MM.1S (cell line): ENCODE measurements at regions not wholly inside any gene's neighbourhood (a gene's known extent, or its start where the extent isn't known, plus 50 kb on each side); places are given as distances from the start of the nearest gene placed in this dataset.
"Not testable (repeated sequence)": the region's sequence is repeated elsewhere in the genome, so short reads cannot be mapped to it uniquely, and the experiment has no call there.

ENCODE experiments used
- DNase-seq: peaks from one replicate; pipeline ENCODE4 v3.0.0-alpha.2; 2015
- H2AFZ ChIP-seq: fragments of 300-600 bp; sonication (generic); 2 replicates; pipeline ENCODE4 v1.6.0; 2016; ENCODE audit warnings: antibody characterized with exemption, low read length
- H3F3A ChIP-seq: fragments of 300-600 bp; sonication (generic); 2 replicates; pipeline ENCODE4 v1.6.1; 2016; ENCODE audit warnings: mild to moderate bottlenecking, antibody characterized with exemption, low read length, moderate library complexity, mixed read lengths; ENCODE audit not compliant: insufficient read depth
- H3K27ac ChIP-seq: fragments of 300-600 bp; sonication (generic); 2 replicates; pipeline ENCODE4 v1.5.1; 2016; ENCODE audit warnings: mild to moderate bottlenecking, low read length
- H3K27me3 ChIP-seq: fragments of 300-600 bp; sonication (generic); replicated peaks from 2 replicates; pipeline ENCODE4 v1.6.0; 2016; ENCODE audit warnings: low read length; ENCODE audit not compliant: insufficient read depth
- H3K36me3 ChIP-seq: fragments of 300-600 bp; sonication (generic); replicated peaks from 2 replicates; pipeline ENCODE4 v1.6.1; 2016; ENCODE audit warnings: mild to moderate bottlenecking, low read length, mixed read lengths; ENCODE audit not compliant: insufficient read depth
- H3K4me1 ChIP-seq: fragments of 300-600 bp; sonication (generic); 2 replicates; pipeline ENCODE4 v1.6.1; 2016; ENCODE audit warnings: low read length, mixed read lengths
- H3K4me2 ChIP-seq: fragments of 300-600 bp; sonication (generic); 2 replicates; pipeline ENCODE4 v1.6.0; 2016; ENCODE audit warnings: low read depth, low read length
- H3K4me3 ChIP-seq: fragments of 300-600 bp; sonication (generic); 2 replicates; pipeline ENCODE4 v1.5.1; 2016; ENCODE audit warnings: low read length, mixed read lengths
- H3K79me2 ChIP-seq: fragments of 300-600 bp; sonication (generic); 2 replicates; pipeline ENCODE4 v1.6.1; 2016; ENCODE audit warnings: mixed run types, low read length, mixed read lengths
- H3K9ac ChIP-seq: fragments of 300-600 bp; sonication (generic); 2 replicates; pipeline ENCODE4 v1.6.1; 2016; ENCODE audit warnings: low read length, mixed read lengths
- H3K9me2 ChIP-seq: fragments of 300-600 bp; sonication (generic); replicated peaks from 2 replicates; pipeline ENCODE4 v1.6.1; 2016; ENCODE audit warnings: mild to moderate bottlenecking, low read length, mixed read lengths; ENCODE audit not compliant: insufficient read depth
- H3K9me3 ChIP-seq: fragments of 300-600 bp; sonication (generic); replicated peaks from 2 replicates; pipeline ENCODE4 v1.6.1; 2016; ENCODE audit warnings: mild to moderate bottlenecking, low read length, mixed read lengths; ENCODE audit not compliant: insufficient read depth
- H4K20me1 ChIP-seq: fragments of 300-600 bp; sonication (generic); 2 replicates; pipeline ENCODE4 v1.6.1; 2016; ENCODE audit warnings: mild to moderate bottlenecking, low read length, moderate library complexity, mixed read lengths; ENCODE audit not compliant: insufficient read depth
- TF ChIP-seq, protein P1 (sequence below): fragments of 300-600 bp; sonication (generic); IDR thresholded peaks from 2 replicates; pipeline ENCODE4 v1.5.1; 2016; ENCODE audit warnings: antibody characterized with exemption, low read length, mixed read lengths

DNA sequence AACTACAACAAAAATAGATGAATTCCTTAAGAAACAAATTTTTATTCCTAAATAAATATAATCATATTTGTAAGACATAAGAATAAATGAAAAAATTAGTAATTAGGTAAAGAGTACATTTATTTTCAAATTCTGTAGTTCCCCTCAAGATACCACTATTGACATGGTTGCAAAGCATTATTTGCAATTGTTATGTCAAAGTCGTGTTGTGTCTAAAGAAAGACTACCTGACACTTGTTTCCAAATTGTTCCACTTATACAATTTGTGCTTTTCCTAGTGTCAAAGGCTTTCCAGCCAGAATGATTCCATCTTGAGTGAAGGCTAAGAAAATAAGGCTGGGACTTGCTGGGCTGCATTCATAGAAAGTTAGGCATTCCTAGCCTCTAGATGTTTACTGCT, 278.4 kb downstream of the SPATA31A6 start:
- not testable (repeated sequence) for H3K79me2 ChIP-seq, H3K27me3 ChIP-seq, H4K20me1 ChIP-seq, H3K9me3 ChIP-seq, H2AFZ ChIP-seq, H3F3A ChIP-seq, H3K36me3 ChIP-seq, H3K4me2 ChIP-seq, DNase-seq, H3K4me3 ChIP-seq, H3K9ac ChIP-seq, H3K9me2 ChIP-seq, H3K4me1 ChIP-seq, H3K27ac ChIP-seq

DNA sequence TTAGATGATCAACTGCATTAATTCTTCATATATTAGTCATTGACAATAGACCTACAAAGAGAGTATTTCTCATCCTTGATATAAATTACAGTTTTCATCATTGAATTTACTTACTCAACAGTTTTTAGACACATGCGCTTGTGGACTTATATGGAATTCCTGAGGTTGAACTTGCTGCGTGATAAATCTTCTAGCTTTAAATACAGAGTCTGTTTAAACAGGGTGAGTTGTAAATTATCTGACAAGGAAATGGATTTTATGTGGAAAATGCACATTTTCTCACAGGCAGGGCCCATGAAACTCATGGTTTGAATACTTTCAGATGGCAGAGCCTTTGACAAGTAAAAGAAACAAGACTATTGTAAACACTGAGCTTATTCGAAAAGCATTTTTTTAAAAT, 280.5 kb downstream of the SPATA31A6 start:
- H3F3A ChIP-seq, DNase-seq, H3K4me1 ChIP-seq, H3K4me2 ChIP-seq, H2AFZ ChIP-seq, H3K9ac ChIP-seq, H3K9me2 ChIP-seq, H3K4me3 ChIP-seq, H4K20me1 ChIP-seq, H3K9me3 ChIP-seq, H3K36me3 ChIP-seq, H3K27me3 ChIP-seq, H3K27ac ChIP-seq, H3K79me2 ChIP-seq: not testable (repeated sequence)

DNA sequence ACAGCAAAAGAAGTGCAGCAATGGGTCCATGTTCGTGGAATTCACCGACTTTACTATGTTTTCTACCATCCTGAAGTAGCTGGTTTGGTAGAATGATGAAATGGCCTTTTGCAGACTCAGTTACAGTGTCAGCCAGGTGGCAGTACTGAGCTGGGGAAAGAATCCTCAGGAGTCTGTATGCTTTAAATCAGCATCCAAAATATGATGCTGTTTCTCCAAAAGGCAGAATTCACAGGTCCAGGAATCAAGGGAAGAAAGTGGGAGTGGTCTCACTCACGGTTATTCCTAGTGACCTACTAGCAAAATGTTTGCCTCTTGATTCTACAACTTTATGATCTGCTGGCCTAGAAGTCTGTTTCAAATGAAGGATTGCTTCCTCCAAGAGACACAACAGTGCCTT, 287.1 kb downstream of the SPATA31A6 start:
- H3K27me3 ChIP-seq, H3K36me3 ChIP-seq, H3K79me2 ChIP-seq, H3K27ac ChIP-seq, H3K9me2 ChIP-seq, H3K4me2 ChIP-seq, H3K4me3 ChIP-seq, H3K9ac ChIP-seq, H4K20me1 ChIP-seq, H3K9me3 ChIP-seq, H3K4me1 ChIP-seq, H2AFZ ChIP-seq, H3F3A ChIP-seq: not testable (repeated sequence)
- TF ChIP-seq, protein P1, sequence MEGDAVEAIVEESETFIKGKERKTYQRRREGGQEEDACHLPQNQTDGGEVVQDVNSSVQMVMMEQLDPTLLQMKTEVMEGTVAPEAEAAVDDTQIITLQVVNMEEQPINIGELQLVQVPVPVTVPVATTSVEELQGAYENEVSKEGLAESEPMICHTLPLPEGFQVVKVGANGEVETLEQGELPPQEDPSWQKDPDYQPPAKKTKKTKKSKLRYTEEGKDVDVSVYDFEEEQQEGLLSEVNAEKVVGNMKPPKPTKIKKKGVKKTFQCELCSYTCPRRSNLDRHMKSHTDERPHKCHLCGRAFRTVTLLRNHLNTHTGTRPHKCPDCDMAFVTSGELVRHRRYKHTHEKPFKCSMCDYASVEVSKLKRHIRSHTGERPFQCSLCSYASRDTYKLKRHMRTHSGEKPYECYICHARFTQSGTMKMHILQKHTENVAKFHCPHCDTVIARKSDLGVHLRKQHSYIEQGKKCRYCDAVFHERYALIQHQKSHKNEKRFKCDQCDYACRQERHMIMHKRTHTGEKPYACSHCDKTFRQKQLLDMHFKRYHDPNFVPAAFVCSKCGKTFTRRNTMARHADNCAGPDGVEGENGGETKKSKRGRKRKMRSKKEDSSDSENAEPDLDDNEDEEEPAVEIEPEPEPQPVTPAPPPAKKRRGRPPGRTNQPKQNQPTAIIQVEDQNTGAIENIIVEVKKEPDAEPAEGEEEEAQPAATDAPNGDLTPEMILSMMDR: peak; percentile 45
- DNase-seq: peak; percentile 9

DNA sequence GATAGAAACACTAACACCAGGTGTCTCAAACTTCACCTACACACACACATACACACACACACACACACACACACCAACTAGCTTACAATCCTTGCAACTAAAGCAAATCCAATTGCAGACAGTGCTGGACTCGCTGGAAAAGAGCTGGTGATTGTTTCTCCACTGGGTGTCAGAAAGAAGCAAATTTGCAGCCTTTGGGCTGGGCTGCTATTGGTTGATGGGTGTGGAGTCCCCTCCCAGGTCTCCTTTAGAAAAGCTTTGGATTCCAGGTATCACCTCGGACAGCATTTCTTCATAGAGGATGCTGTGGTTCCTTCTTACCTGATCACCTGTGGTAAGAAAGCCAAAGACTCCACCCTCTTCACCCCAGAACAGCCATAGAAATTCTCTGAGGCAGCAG, 307.5 kb downstream of the SPATA31A6 start:
- not testable (repeated sequence) for H3F3A ChIP-seq, H3K9me3 ChIP-seq, H3K27ac ChIP-seq, H3K9me2 ChIP-seq, H2AFZ ChIP-seq, H3K4me2 ChIP-seq, H3K36me3 ChIP-seq, H3K4me1 ChIP-seq, H3K4me3 ChIP-seq, DNase-seq, H3K9ac ChIP-seq, H4K20me1 ChIP-seq, H3K27me3 ChIP-seq, H3K79me2 ChIP-seq

DNA sequence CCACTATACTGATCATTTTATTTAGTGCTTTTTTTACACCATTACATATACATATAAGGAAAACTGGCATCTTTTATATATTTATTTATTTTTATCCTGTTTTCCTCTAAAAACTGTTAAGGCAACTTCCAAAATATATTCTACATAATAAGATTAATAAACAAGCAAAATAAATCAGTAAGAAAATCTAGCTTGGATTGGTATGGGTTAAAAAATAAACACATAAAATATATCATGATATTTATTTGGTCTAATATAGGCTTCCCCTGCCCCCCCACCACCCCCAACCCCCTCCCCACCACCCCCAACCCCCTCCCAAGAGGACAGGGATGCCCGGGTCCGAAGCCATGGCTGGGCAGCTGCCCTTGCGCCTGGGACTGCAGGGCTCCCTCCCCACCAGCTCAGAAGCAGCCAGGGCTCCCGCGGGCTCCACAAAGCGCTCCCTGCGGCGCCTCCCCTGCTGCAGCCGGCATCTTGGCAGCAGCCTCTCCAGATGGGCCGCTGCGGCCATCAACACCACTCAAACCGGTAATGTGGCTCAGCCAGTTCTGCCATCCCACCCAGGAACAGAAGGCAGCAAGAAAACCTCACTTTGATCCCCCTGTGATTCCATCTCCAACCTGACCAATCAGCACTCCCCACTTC, 319.3 kb downstream of the SPATA31A6 start:
- H2AFZ ChIP-seq, H4K20me1 ChIP-seq, H3F3A ChIP-seq, H3K4me3 ChIP-seq, H3K79me2 ChIP-seq, H3K9me3 ChIP-seq, H3K9ac ChIP-seq, DNase-seq, H3K27me3 ChIP-seq, H3K27ac ChIP-seq, H3K4me1 ChIP-seq, H3K9me2 ChIP-seq, H3K4me2 ChIP-seq, H3K36me3 ChIP-seq: not testable (repeated sequence)

DNA sequence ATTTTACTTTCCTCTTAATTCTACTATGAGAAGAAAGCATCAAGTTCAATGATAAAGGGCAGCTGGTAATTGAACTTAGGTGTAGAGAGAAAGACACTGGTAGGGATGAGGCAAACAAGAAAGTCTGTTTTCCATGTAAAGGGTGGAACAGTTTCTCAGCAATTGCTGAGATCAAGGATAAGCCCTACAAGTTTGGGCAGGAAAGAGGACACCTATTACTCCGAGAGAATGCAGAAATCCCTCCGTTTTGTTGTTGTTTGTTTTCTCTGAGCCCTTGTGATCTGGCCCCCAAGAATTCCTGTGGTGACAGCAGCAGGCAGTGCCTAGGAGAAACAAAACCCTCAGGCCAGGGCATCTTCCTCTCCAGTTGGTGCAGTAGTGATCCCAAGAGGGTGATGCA, 324.7 kb downstream of the SPATA31A6 start:
- H4K20me1 ChIP-seq, H3K4me3 ChIP-seq, H3K4me2 ChIP-seq, DNase-seq, H3F3A ChIP-seq, H3K9me3 ChIP-seq, H3K4me1 ChIP-seq, H3K79me2 ChIP-seq, H3K9me2 ChIP-seq, H3K27ac ChIP-seq, H2AFZ ChIP-seq, H3K36me3 ChIP-seq, H3K27me3 ChIP-seq, H3K9ac ChIP-seq: not testable (repeated sequence)

DNA sequence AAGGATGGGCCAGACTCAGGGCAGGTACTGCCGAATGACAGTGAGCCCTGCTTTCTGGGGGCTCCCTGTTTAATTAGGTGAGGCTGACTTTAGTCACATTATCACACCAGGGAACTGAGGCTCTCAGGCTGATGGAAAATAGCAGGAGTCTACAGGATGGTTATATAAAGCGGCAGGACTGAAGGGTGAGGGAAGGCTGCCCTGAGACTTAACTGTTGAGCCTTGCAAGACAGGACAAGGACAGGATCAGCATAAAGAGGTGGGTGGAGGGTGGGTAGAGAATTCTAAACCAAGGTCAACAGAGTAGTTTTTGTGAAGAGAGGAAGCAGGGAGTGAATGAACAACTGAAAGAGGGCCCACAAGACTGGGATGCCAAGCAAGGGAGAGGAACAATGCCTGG, 330.1 kb downstream of the SPATA31A6 start:
- not testable (repeated sequence) for H3K4me1 ChIP-seq, H3K4me3 ChIP-seq, H3K9ac ChIP-seq, H3K79me2 ChIP-seq, H3K27me3 ChIP-seq, H3F3A ChIP-seq, H2AFZ ChIP-seq, H4K20me1 ChIP-seq, DNase-seq, H3K9me2 ChIP-seq, H3K9me3 ChIP-seq, H3K4me2 ChIP-seq, H3K36me3 ChIP-seq, H3K27ac ChIP-seq
